Left lung (tissue), 4 donors: ENCODE measurements at regions not wholly inside any gene's neighbourhood (a gene's known extent, or its start where the extent isn't known, plus 50 kb on each side); places are given as distances from the start of the nearest gene placed in this dataset.

Source experiments
- ATAC-seq: fragments of 200-7000 bp; cut with Tn5 transposase; one replicate; pipeline ENCODE4 v1.9.1; 2020; ENCODE audit warnings: moderate library complexity
- DNase-seq, 4 donors: peaks; one replicate each; pipeline ENCODE4 v3.0.0-alpha.2; 2013 to 2020
- H3K27ac ChIP-seq, 2 donors: fragments of 200-600 bp; sonication (generic) in 1 of 2; one replicate each; pipeline versions ENCODE4 v1.5.0 to v1.8.0; 2020 to 2021
- H3K27me3 ChIP-seq, 2 donors: fragments of 200-600 bp; sonication (generic) in 1 of 2; one replicate each; pipeline versions ENCODE4 v1.5.0 to v1.8.0; 2020 to 2021
- H3K36me3 ChIP-seq, 2 donors: fragments of 200-600 bp; sonication (generic) in 1 of 2; one replicate each; pipeline versions ENCODE4 v1.5.0 to v1.8.0; 2020 to 2021
- H3K4me1 ChIP-seq, 2 donors: fragments of 200-600 bp; one replicate each; pipeline ENCODE4 v1.8.0; 2021
- H3K4me3 ChIP-seq, 2 donors: fragments of 200-600 bp; sonication (generic) in 1 of 2; one replicate each; pipeline versions ENCODE4 v1.5.0 to v1.8.0; 2020 to 2021; ENCODE audit warnings: mild to moderate bottlenecking in 1 of 2
- H3K9me3 ChIP-seq, 2 donors: fragments of 200-600 bp; sonication (generic) in 1 of 2; one replicate each; pipeline versions ENCODE4 v1.5.0 to v1.8.0; 2020 to 2021
- CTCF ChIP-seq, 2 donors: fragments of 200-600 bp; sonication (generic) in 1 of 2; IDR thresholded peaks; one replicate each; pipeline versions ENCODE4 v1.5.0 to v1.8.0; 2021; ENCODE audit warnings: antibody characterized with exemption in 2 of 2
- intact Hi-C, 2 donors: fragments of 100-400 bp; cut with DNase I; formaldehyde crosslinking; loops; one replicate each; pipeline versions ENCODE4 v1.11.2 to v1.14.2; 2022
- donor health status: DM: no; HTN: yes; CAD: no.
- donor health status: DM: no; HTN: no; CAD: no.

GRCh38 chr7:49089717-49090116 is 165.4 kb downstream of the CDC14C start:
- ATAC-seq (no peak), DNase-seq (no peak)
- no peak overlapping the region for H3K27ac ChIP-seq
- H3K4me3 ChIP-seq, result no peak overlapping the region
- H3K36me3 ChIP-seq, result no peaks in the 10 kb centered on the region
- H3K9me3 ChIP-seq, result no peaks in the 10 kb centered on the region
- TF ChIP-seq CTCF (IDR thresholded peaks at IDR 0.05), result no peak
- no peaks in the 10 kb centered on the region for H3K27me3 ChIP-seq
- intact Hi-C loops, result no loop called here
- H3K4me1 ChIP-seq, result no peaks in the 10 kb centered on the region

GRCh38 chr7:49091089-49091488 is 166.7 kb downstream of the CDC14C start:
- no peak overlapping the region for H3K27ac ChIP-seq
- H3K4me1 ChIP-seq, result no peaks in the 10 kb centered on the region
- H3K36me3 ChIP-seq, result no peaks in the 10 kb centered on the region
- intact Hi-C loops, result no loop called here
- no peak for ATAC-seq
- H3K27me3 ChIP-seq, result no peaks in the 10 kb centered on the region
- no peak for TF ChIP-seq CTCF (IDR thresholded peaks at IDR 0.05)
- H3K4me3 ChIP-seq, result no peak overlapping the region
- DNase-seq, result no peak
- no peaks in the 10 kb centered on the region for H3K9me3 ChIP-seq

- H3K4me3 ChIP-seq, result no peak overlapping the region
- intact Hi-C loops, result no loop called here
These were observed 167.2 kb downstream of the CDC14C start for GRCh38 chr7:49091519-49091918.

GRCh38 chr7:49093218-49093617 is 168.9 kb downstream of the CDC14C start:
- Histone ChIP-seq H3K27ac (no peak overlapping the region), H3K36me3 (no peaks in the 10 kb centered on the region), H3K4me3 (no peak overlapping the region), H3K4me1 (no peaks in the 10 kb centered on the region), H3K9me3 (no peaks in the 10 kb centered on the region), H3K27me3 (no peaks in the 10 kb centered on the region)
- no peak for DNase-seq
- no peak for ATAC-seq
- no peak for TF ChIP-seq CTCF (IDR thresholded peaks at IDR 0.05)
- intact Hi-C loops, result no loop called here

More at GRCh38 chr7:49091519-49091918, 167.2 kb downstream of the CDC14C start:
- H3K27ac ChIP-seq, result no peak overlapping the region
- H3K36me3 ChIP-seq, result no peaks in the 10 kb centered on the region
- ATAC-seq (no peak), DNase-seq (no peak)
- H3K9me3 ChIP-seq, result no peaks in the 10 kb centered on the region
- no peak for TF ChIP-seq CTCF (IDR thresholded peaks at IDR 0.05)
- H3K27me3 ChIP-seq, result no peaks in the 10 kb centered on the region
- no peaks in the 10 kb centered on the region for H3K4me1 ChIP-seq

- intact Hi-C loops, result no loop called here
- TF ChIP-seq CTCF (IDR thresholded peaks at IDR 0.05), result no peak
- Histone ChIP-seq H3K9me3 (no peaks in the 10 kb centered on the region), H3K4me3 (no peak overlapping the region), H3K27me3 (no peaks in the 10 kb centered on the region), H3K27ac (no peak overlapping the region), H3K4me1 (no peaks in the 10 kb centered on the region), H3K36me3 (no peaks in the 10 kb centered on the region)
- DNase-seq, result no peak
- ATAC-seq, result no peak
These were observed 170.5 kb downstream of the CDC14C start for GRCh38 chr7:49094866-49095265.
